ENCODE measurements at regions not wholly inside any gene's neighbourhood (a gene's known extent, or its start where the extent isn't known, plus 50 kb on each side); places are given as distances from the start of the nearest gene placed in this dataset.

- TF ChIP-seq E2F2 (CRISPR knock-in tag; IDR thresholded peaks at IDR 0.05; ENCODE audit: borderline replicate concordance) (no peak), ZNF816 (CRISPR knock-in tag; IDR thresholded peaks at IDR 0.05; ENCODE audit: borderline replicate concordance) (peak; percentile 92; the same call in 1 of the 2 replicates), ZNF614 (CRISPR knock-in tag; IDR thresholded peaks at IDR 0.05; ENCODE audit: borderline replicate concordance) (peak; percentile 97; the same call in 1 of the 2 replicates), MXD1 (CRISPR knock-in tag; IDR thresholded peaks at IDR 0.05) (no peak), ZNF770 (CRISPR knock-in tag; IDR thresholded peaks at IDR 0.05) (no peak), PITX1 (CRISPR knock-in tag; IDR thresholded peaks at IDR 0.05) (peak; percentile 87), PHF21A (CRISPR knock-in tag; IDR thresholded peaks at IDR 0.05) (peak; percentile 81), THAP11 (CRISPR knock-in tag; IDR thresholded peaks at IDR 0.05) (peak; percentile 86), KLF11 (CRISPR knock-in tag; IDR thresholded peaks at IDR 0.05) (peak; percentile 86), YEATS2 (CRISPR knock-in tag; IDR thresholded peaks at IDR 0.05; ENCODE audit: borderline replicate concordance) (peak; percentile 65; the same call in 1 of the 2 replicates), U2AF2 (IDR thresholded peaks at IDR 0.05; ENCODE audit: low read depth, low read length) (no peak), TCF12 (IDR thresholded peaks at IDR 0.05) (no peak), TCF12 (CRISPR knock-in tag; IDR thresholded peaks at IDR 0.05) (peak; percentile 95), MAZ (IDR thresholded peaks at IDR 0.05; ENCODE audit: borderline replicate concordance, low read depth, low read length) (0 out of 2 replicates have a peak, but pooled peaks have one; percentile 16), MAZ (CRISPR knock-in tag; IDR thresholded peaks at IDR 0.05; ENCODE audit: low read depth) (no peak), SKIL (CRISPR knock-in tag; IDR thresholded peaks at IDR 0.05; ENCODE audit: borderline replicate concordance) (peak; percentile 83), NR2F2 (IDR thresholded peaks at IDR 0.05; ENCODE audit: borderline replicate concordance, low read depth) (peak; percentile 86), ZBTB33 (CRISPR knock-in tag; IDR thresholded peaks at IDR 0.05) (no peak), CCDC6 (CRISPR knock-in tag; IDR thresholded peaks at IDR 0.05) (no peak), PTBP1 (IDR thresholded peaks at IDR 0.05; ENCODE audit: low read depth, low read length, poor library complexity, severe bottlenecking) (no peak), ATF7-NPFF (CRISPR knock-in tag; IDR thresholded peaks at IDR 0.05; ENCODE audit: low read depth) (no peak)
These were observed 69.9 kb downstream of the CYP26B1 start (continued) for GRCh38 chr2:72077702-72078169.

All from HepG2 (cell line).